Epithelial cell of proximal tubule (primary cell): ENCODE measurements at regions not wholly inside any gene's neighbourhood (a gene's known extent, or its start where the extent isn't known, plus 50 kb on each side); places are given as distances from the start of the nearest gene placed in this dataset.

Experiments
- DNase-seq: peaks from one replicate; pipeline ENCODE4 v3.0.0-alpha.2; 2011; ENCODE audit warnings: low read depth
- H3K4me3 ChIP-seq: 2 replicates; pipeline ENCODE4 v1.5.1; 2011; ENCODE audit warnings: low read depth, mild to moderate bottlenecking, low read length
- TF ChIP-seq, protein P1 (sequence below): conservative IDR thresholded peaks from 2 replicates; pipeline ENCODE4 v1.5.1; 2012; ENCODE audit warnings: low read depth, mild to moderate bottlenecking, low read length

DNA sequence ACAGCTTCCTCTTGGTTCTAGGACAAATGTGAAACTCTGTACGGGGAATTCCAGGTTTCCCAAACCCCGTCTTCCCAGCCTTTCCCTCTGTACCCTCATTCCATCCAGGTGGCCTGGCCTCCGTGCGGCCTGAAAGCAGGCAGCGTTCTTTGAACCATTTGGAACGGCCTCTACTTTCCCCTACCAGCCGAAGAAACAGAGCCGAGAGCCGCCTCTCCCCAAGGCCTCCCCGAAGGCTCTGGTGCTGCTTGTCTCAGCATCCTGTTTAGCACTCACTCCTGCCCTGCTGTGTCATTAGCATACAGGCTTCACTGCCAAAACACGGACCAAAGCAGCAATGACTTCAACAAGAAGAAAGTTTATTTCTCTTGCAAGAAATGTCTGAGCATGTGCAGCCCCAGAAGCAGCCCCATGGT, 137.7 kb downstream of the HSD17B3 start:
- no peak overlapping the region for H3K4me3 ChIP-seq
- no peak for DNase-seq
- TF ChIP-seq, protein P1, sequence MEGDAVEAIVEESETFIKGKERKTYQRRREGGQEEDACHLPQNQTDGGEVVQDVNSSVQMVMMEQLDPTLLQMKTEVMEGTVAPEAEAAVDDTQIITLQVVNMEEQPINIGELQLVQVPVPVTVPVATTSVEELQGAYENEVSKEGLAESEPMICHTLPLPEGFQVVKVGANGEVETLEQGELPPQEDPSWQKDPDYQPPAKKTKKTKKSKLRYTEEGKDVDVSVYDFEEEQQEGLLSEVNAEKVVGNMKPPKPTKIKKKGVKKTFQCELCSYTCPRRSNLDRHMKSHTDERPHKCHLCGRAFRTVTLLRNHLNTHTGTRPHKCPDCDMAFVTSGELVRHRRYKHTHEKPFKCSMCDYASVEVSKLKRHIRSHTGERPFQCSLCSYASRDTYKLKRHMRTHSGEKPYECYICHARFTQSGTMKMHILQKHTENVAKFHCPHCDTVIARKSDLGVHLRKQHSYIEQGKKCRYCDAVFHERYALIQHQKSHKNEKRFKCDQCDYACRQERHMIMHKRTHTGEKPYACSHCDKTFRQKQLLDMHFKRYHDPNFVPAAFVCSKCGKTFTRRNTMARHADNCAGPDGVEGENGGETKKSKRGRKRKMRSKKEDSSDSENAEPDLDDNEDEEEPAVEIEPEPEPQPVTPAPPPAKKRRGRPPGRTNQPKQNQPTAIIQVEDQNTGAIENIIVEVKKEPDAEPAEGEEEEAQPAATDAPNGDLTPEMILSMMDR, result no peak

DNA sequence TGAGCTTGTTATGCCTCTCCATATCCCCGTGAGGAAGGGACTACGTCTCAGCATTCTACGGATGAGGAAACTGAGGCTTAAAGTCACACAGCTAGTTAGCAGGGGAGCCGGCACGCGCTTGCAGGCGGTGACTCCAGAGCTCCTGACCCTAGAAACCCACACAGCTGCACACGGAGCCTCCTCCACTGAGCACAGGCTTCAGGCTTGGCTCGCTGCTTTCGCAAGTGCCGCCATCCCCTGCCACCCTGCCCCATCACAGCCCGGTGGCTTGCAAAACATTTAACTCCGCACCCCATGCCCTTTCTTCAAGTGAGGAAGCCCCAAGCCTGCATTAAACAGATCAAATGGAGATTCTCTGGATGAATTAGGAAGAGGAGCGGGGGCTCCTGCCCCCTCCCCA, 138.3 kb downstream of the HSD17B3 start:
- TF ChIP-seq, protein P1, result no peak
- no peak for DNase-seq
- no peak overlapping the region for H3K4me3 ChIP-seq

DNA sequence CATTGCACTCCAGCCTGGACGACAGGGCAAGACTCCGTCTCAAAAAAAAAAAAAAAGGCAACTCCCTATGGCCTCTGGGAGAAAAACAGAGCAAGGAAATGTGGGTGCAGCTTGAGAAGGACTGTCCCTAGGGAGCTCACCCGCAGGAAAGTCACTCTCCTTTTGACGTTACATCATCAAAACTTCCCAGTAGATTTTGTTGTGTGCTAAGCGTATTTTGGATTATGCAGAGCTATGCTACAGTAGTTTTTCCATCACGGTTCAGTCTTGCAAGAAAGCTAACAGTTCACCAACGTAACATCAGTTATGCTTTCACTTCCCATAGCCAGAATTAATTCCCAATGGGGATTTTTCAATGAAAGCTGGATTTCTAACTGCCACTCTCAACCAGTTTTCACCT, 138.8 kb downstream of the HSD17B3 start:
- no peak for DNase-seq
- no peak overlapping the region for H3K4me3 ChIP-seq
- TF ChIP-seq, protein P1, result no peak

- TF ChIP-seq, protein P1, result no peak
- no peak overlapping the region for H3K4me3 ChIP-seq
- DNase-seq, result no peak
Observed at GRCh38 chr9:96161819-96162218, 140.2 kb downstream of the HSD17B3 start.

- no peak for DNase-seq
- no peak overlapping the region for H3K4me3 ChIP-seq
- TF ChIP-seq, protein P1, result no peak
Observed at GRCh38 chr9:96160866-96161265, 141.1 kb downstream of the HSD17B3 start.

DNA sequence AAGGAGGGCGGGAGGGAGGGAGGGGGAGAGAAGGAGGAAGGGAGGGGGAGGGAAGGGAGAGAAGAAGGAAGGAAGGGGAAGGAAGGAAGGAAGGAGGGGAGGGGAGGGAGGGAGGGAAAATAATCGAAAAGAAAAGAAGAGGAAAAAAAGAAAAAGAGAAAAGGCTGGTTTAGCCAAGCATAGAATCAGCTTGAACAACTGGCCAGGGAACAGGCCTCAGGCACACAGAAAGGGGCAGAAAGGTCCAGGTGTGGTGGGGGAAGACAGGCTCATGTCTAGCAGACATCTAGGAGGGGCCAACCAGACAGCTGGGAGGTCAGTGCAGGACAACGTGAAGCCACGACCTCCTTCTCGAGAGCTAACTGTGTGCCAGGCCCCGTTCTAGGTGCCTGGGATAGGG, 141.8 kb downstream of the HSD17B3 start:
- no peak overlapping the region for H3K4me3 ChIP-seq

GRCh38 chr9:96159596-96159995, 142.4 kb downstream of the HSD17B3 start:
- H3K4me3 ChIP-seq, result no peak overlapping the region
- TF ChIP-seq, protein P1, result no peak
- no peak for DNase-seq

More for the DNA sequence above, 141.8 kb downstream of the HSD17B3 start:
- DNase-seq, result no peak
- TF ChIP-seq, protein P1, result no peak
